Osteocyte (in vitro differentiated cells): ENCODE measurements at regions not wholly inside any gene's neighbourhood (a gene's known extent, or its start where the extent isn't known, plus 50 kb on each side); places are given as distances from the start of the nearest gene placed in this dataset.

ENCODE experiments used
- DNase-seq: peaks from one replicate; pipeline ENCODE4 v3.0.0; 2021; ENCODE audit warnings: mixed read lengths; ENCODE audit not compliant: unreplicated experiment; ENCODE audit errors: extremely low spot score
- H3K27ac Mint-ChIP-seq: one replicate; pipeline ENCODE4 v1.8.0; 2021; ENCODE audit warnings: mild to moderate bottlenecking, mixed read lengths; ENCODE audit not compliant: unreplicated experiment
- H3K27me3 Mint-ChIP-seq: one replicate; pipeline ENCODE4 v1.8.0; 2021; ENCODE audit warnings: mixed read lengths; ENCODE audit not compliant: unreplicated experiment
- H3K36me3 Mint-ChIP-seq: one replicate; pipeline ENCODE4 v1.8.0; 2021; ENCODE audit warnings: mixed read lengths; ENCODE audit not compliant: unreplicated experiment
- H3K4me1 Mint-ChIP-seq: one replicate; pipeline ENCODE4 v1.8.0; 2021; ENCODE audit warnings: mixed read lengths; ENCODE audit not compliant: unreplicated experiment
- H3K4me3 Mint-ChIP-seq: one replicate; pipeline ENCODE4 v1.8.0; 2021; ENCODE audit warnings: mild to moderate bottlenecking, moderate library complexity, mixed read lengths; ENCODE audit not compliant: unreplicated experiment
- H3K9me3 Mint-ChIP-seq: one replicate; pipeline ENCODE4 v1.8.0; 2021; ENCODE audit warnings: mixed read lengths; ENCODE audit not compliant: unreplicated experiment
- TF ChIP-seq, protein P1 (sequence below): fragments of 200-600 bp; sonication (generic); IDR thresholded peaks from 2 replicates; pipeline ENCODE4 v1.5.0; 2021; ENCODE audit warnings: antibody characterized with exemption, mild to moderate bottlenecking, moderate library complexity

DNA sequence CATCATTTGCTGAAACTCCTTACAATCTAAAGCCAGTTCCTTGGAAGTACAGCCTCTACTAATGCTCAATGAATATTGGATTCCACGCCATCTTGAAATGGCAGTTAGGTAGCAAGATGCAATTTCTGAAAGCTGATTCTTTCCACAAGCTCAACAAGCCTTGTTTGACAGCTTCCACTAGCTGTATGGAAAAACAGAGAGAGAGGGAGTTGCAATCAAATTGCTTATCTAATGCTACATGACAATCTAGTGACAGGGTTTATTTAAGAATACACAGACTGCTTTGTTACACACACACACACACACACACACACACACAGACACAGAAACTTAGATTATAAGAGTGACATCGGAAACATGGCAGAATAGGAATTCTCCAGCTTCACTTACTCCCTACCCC, 288.4 kb upstream of the DEPDC1 start:
- H3K4me1 Mint-ChIP-seq = no peaks in the 10 kb centered on the region
- TF ChIP-seq, protein P1, sequence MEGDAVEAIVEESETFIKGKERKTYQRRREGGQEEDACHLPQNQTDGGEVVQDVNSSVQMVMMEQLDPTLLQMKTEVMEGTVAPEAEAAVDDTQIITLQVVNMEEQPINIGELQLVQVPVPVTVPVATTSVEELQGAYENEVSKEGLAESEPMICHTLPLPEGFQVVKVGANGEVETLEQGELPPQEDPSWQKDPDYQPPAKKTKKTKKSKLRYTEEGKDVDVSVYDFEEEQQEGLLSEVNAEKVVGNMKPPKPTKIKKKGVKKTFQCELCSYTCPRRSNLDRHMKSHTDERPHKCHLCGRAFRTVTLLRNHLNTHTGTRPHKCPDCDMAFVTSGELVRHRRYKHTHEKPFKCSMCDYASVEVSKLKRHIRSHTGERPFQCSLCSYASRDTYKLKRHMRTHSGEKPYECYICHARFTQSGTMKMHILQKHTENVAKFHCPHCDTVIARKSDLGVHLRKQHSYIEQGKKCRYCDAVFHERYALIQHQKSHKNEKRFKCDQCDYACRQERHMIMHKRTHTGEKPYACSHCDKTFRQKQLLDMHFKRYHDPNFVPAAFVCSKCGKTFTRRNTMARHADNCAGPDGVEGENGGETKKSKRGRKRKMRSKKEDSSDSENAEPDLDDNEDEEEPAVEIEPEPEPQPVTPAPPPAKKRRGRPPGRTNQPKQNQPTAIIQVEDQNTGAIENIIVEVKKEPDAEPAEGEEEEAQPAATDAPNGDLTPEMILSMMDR = no peak
- no peak overlapping the region for H3K27ac Mint-ChIP-seq
- peaks cover 13% of the 10 kb centered on the region for H3K9me3 Mint-ChIP-seq
- no peaks in the 10 kb centered on the region for H3K36me3 Mint-ChIP-seq
- no peaks in the 10 kb centered on the region for H3K27me3 Mint-ChIP-seq
- no peak overlapping the region for H3K4me3 Mint-ChIP-seq
- DNase-seq = no peak

DNA sequence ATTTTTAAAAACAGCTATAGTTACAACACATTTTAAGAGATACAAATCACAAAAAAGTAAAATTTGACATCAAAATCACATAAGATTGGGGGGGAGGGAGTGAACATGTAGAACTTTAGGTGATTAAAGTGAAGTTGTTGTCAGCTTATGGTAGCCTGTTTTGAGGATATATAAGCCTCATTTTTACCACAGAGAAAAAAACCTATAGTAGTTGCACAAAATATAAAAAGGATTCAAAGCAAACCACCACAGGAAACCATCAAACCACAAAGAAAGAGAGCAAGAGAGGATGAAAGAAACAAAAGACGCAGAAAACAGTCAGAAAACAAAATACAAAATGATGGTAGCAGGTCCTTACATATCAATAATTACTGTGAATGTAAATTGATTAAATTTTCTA, 291.9 kb upstream of the DEPDC1 start:
- no peaks in the 10 kb centered on the region for H3K4me1 Mint-ChIP-seq
- no peaks in the 10 kb centered on the region for H3K27me3 Mint-ChIP-seq
- H3K4me3 Mint-ChIP-seq = no peak overlapping the region
- TF ChIP-seq, protein P1 = no peak
- no peak overlapping the region for H3K27ac Mint-ChIP-seq
- H3K36me3 Mint-ChIP-seq = no peaks in the 10 kb centered on the region
- H3K9me3 Mint-ChIP-seq = peaks cover 6% of the 10 kb centered on the region
- DNase-seq = no peak

DNA sequence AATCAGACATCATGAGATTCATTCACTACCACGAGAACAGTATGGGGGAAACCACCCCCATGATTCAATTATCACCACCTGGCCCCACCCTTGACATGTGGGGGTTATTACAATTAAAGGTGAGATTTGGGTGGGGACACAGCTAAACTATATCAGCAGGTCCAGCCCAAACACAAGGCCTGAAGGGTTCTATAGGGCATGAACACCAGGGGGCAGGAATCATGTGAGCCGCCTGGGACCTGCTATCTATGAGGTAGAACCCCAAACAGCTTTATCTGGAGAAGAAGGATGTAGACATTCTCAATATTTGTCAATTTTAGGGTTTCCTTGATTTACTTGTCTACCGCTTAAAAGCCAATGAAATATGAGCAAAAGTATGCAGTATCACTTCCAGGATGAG, 294.9 kb upstream of the DEPDC1 start:
- peaks cover 10% of the 10 kb centered on the region for H3K9me3 Mint-ChIP-seq
- no peaks in the 10 kb centered on the region for H3K27me3 Mint-ChIP-seq
- no peaks in the 10 kb centered on the region for H3K4me1 Mint-ChIP-seq
- TF ChIP-seq, protein P1 = no peak
- no peak overlapping the region for H3K4me3 Mint-ChIP-seq
- H3K27ac Mint-ChIP-seq = no peak overlapping the region
- H3K36me3 Mint-ChIP-seq = no peaks in the 10 kb centered on the region
- DNase-seq = no peak

DNA sequence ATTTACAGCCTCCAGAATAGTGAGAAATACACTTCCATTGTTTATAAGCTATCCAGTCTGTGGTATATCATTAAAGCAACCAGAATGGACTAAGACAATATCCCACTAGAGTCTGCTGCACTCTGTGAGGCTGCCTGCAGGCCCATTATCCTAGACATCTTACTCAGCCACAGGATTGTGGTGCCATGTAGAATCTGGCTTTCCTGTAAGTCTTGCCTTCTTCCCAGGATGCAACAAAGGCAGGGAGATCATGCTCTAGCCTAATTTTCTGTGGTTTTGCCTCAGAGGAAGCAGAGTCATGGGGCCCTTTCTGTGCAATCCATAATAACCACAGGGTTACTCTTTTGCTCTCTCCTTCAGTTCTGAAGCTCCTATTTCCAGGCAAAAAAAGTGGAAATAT, 299.1 kb upstream of the DEPDC1 start:
- Mint-ChIP-seq H3K9me3 (peaks cover 5% of the 10 kb centered on the region), H3K27me3 (no peaks in the 10 kb centered on the region)
- no peak for DNase-seq

DNA sequence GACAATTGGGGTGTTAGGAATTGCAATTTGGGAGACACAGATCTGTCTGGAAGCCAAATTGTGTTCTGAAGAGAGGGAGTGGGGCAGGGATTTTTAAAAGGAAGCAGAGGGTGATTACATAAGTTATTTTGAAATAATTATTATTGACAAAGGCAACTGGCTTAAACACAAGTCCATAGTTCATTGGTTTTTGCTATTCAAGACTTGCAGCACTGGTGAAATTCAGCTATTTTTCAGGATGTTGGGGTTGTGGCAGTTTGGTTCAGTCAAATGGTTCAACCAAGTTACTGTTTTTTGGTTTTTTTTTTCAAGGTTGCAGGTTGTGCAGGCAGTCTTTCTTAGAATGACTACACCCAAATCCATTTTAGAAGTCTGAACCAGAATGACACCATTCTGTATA, 300.0 kb upstream of the DEPDC1 start:
- Mint-ChIP-seq H3K36me3 (no peaks in the 10 kb centered on the region), H3K4me1 (no peaks in the 10 kb centered on the region), H3K9me3 (peaks cover 5% of the 10 kb centered on the region), H3K4me3 (no peak overlapping the region), H3K27me3 (no peaks in the 10 kb centered on the region), H3K27ac (no peak overlapping the region)
- no peak for DNase-seq
- TF ChIP-seq, protein P1 = no peak

More for the DNA sequence above, 299.1 kb upstream of the DEPDC1 start:
- Mint-ChIP-seq H3K27ac (no peak overlapping the region), H3K4me1 (no peaks in the 10 kb centered on the region), H3K36me3 (no peaks in the 10 kb centered on the region), H3K4me3 (no peak overlapping the region)
- TF ChIP-seq, protein P1 = no peak
